Transverse colon (tissue), 4 donors: ENCODE measurements at regions not wholly inside any gene's neighbourhood (a gene's known extent, or its start where the extent isn't known, plus 50 kb on each side); places are given as distances from the start of the nearest gene placed in this dataset.

Source experiments
- DNase-seq: peaks from one replicate; pipeline ENCODE4 v3.0.0-alpha.2; 2019
- H3K27ac ChIP-seq, 4 donors: fragments of 200-600 bp; sonication (generic); 2 replicates each; pipeline ENCODE4 v1.5.1; 2016 to 2018; ENCODE audit warnings: inconsistent platforms in 4 of 4
- H3K27me3 ChIP-seq: fragments of 200-600 bp; sonication (generic); 2 replicates; pipeline ENCODE4 v1.5.1; 2017; ENCODE audit warnings: inconsistent platforms
- H3K36me3 ChIP-seq, 4 donors: fragments of 200-600 bp; sonication (generic); 2 replicates each; pipeline ENCODE4 v1.5.1; 2017 to 2019; ENCODE audit warnings: inconsistent platforms in 4 of 4
- H3K4me1 ChIP-seq, 4 donors: fragments of 200-600 bp; sonication (generic); 2 replicates each; pipeline ENCODE4 v1.5.1; 2017 to 2020; ENCODE audit warnings: inconsistent platforms in 4 of 4
- H3K4me3 ChIP-seq, 4 donors: fragments of 200-600 bp; sonication (generic); 1 replicate in 1 of 4; 2 replicates in 3 of 4; pipeline versions ENCODE4 v1.5.1 to v1.6.1; 2017 to 2019; ENCODE audit warnings: inconsistent platforms in 4 of 4
- H3K9me3 ChIP-seq, 2 donors: fragments of 200-600 bp; sonication (generic); 2 replicates each; pipeline ENCODE4 v1.5.1; 2017 to 2019; ENCODE audit warnings: inconsistent platforms in 2 of 2
- EP300 ChIP-seq: sonication (generic); formaldehyde crosslinking; IDR thresholded peaks from one replicate; pipeline ENCODE4 v1.6.1; 2017; ENCODE audit warnings: antibody characterized with exemption, low read depth
- POLR2A ChIP-seq: fragments of 450-650 bp; IDR thresholded peaks from one replicate; pipeline ENCODE4 v1.6.1; 2016; ENCODE audit warnings: antibody characterized with exemption, mild to moderate bottlenecking, moderate library complexity
- POLR2AphosphoS5 ChIP-seq, 3 donors: sonication (generic); formaldehyde crosslinking; IDR thresholded peaks; one replicate each; pipeline ENCODE4 v1.6.1; 2016; ENCODE audit warnings: antibody characterized with exemption in 3 of 3
- WGBS, 2 donors: methylation state at CpG; one replicate each; pipeline ENCODE4 v1.1.5; 2018; ENCODE audit warnings: low coverage in 1 of 2; 5-methylcytosine and 5-hydroxymethylcytosine counted together
- in situ Hi-C, 4 donors: fragments of 200-750 bp; cut with MboI; loops; one replicate each; pipeline versions ENCODE4 v1.15.0 to v1.15.1; 2017; ENCODE audit warnings: low sequenced_read_pairs in 3 of 4, low pct_ligation_motif_present in 1 of 4, low pct_unique_long_range_greater_than_20kb in 1 of 4
- intact Hi-C: fragments of 100-400 bp; cut with DNase I; formaldehyde crosslinking; loops from one replicate; pipeline ENCODE4 v1.15.1; 2023; ENCODE audit warnings: low total_unique reads
- TF ChIP-seq, protein P1 (sequence below), 5 experiments: fragments of 200-600 bp in 3 of 5; fragments of 450-650 bp in 2 of 5; sonication (generic) in 3 of 5; IDR thresholded peaks; 1 replicate in 2 of 5; 2 replicates in 3 of 5; pipeline ENCODE4 v1.5.1; 2016 to 2017; ENCODE audit warnings: antibody characterized with exemption in 5 of 5, inconsistent platforms in 3 of 5, mild to moderate bottlenecking in 2 of 5, moderate library complexity in 1 of 5

DNA sequence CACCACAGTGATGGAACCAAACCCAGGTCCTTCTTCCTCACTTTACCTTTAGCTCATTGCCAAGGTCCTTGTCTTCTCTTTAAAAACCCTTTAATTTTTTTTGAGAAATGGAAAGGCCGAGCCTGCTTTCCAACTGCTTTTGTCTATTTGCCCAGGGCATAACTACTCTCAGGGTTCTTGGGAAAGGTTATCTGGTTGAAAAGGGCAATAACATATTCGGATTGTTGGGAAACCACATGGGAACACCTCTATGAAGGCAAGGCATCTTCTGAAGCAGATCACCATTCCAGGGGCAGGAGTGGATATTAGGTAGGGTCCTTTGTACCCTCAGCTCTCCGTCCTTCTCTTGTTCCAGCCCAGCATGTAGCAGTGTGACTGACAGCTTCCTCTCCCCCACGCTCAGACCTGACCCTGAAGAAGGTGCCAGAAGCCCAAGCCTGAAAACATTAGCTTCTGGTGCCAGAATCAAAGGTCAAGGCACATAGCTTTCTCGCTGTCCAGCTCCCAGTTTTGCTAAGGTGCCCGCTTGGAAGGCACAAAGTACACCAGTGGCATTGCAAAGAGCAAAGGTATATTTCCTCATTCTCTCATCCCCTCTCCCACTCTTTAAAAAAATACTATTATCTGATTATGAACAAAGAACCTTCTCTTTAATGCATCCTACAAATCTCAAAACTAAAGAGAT, 123.2 kb upstream of the LINC00305 start:
- DNase-seq, result no peak
- TF ChIP-seq POLR2AphosphoS5 (IDR thresholded peaks at IDR 0.05) (no peak), EP300 (no peak), POLR2A (no peak)
- TF ChIP-seq, protein P1, sequence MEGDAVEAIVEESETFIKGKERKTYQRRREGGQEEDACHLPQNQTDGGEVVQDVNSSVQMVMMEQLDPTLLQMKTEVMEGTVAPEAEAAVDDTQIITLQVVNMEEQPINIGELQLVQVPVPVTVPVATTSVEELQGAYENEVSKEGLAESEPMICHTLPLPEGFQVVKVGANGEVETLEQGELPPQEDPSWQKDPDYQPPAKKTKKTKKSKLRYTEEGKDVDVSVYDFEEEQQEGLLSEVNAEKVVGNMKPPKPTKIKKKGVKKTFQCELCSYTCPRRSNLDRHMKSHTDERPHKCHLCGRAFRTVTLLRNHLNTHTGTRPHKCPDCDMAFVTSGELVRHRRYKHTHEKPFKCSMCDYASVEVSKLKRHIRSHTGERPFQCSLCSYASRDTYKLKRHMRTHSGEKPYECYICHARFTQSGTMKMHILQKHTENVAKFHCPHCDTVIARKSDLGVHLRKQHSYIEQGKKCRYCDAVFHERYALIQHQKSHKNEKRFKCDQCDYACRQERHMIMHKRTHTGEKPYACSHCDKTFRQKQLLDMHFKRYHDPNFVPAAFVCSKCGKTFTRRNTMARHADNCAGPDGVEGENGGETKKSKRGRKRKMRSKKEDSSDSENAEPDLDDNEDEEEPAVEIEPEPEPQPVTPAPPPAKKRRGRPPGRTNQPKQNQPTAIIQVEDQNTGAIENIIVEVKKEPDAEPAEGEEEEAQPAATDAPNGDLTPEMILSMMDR (IDR thresholded peaks at IDR 0.05), result no peak

DNA sequence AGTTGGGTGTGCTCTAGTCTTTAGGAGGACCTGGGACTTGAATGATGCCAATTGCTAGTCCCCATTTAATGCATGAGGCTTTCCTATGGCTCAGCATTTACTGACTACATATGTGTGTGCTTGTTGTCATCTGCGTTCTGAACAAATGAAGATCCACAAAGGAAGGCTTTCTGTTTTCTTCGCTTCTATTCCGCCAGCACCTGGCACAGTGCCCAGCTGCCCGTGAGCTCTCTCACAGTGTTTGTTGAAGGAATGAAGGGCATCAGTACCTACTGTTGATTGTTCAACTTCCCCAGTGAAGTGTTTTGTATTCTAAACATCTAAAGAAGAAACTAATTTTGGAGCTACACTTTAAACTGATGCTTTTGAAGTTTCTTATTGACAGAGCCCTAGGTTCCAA, 122.4 kb upstream of the LINC00305 start:
- Histone ChIP-seq H3K27me3 (no peaks in the 10 kb centered on the region), H3K27ac (no peak overlapping the region), H3K4me1 (no peaks in the 10 kb centered on the region), H3K4me3 (no peak overlapping the region), H3K36me3 (no peaks in the 10 kb centered on the region), H3K9me3 (no peaks in the 10 kb centered on the region)
- in situ Hi-C loops (no loop called here), intact Hi-C loops (no loop called here)
- DNase-seq, result no peak
- TF ChIP-seq POLR2A (no peak), POLR2AphosphoS5 (IDR thresholded peaks at IDR 0.05) (no peak), EP300 (no peak)
- TF ChIP-seq, protein P1 (IDR thresholded peaks at IDR 0.05), result no peak
- 12 to 39% methylated on average over 3 to 4 of the region's 4 CpGs for WGBS, 2 donors

More for the DNA sequence above, 123.2 kb upstream of the LINC00305 start:
- intact Hi-C loops (no loop called here), in situ Hi-C loops (no loop called here)
- Histone ChIP-seq H3K27ac (no peak overlapping the region), H3K9me3 (no peaks in the 10 kb centered on the region), H3K36me3 (no peaks in the 10 kb centered on the region), H3K27me3 (no peaks in the 10 kb centered on the region), H3K4me3 (no peak overlapping the region), H3K4me1 (no peaks in the 10 kb centered on the region)
- WGBS, 2 donors, result 72 to 89% methylated on average over 6 of the region's 6 CpGs

DNA sequence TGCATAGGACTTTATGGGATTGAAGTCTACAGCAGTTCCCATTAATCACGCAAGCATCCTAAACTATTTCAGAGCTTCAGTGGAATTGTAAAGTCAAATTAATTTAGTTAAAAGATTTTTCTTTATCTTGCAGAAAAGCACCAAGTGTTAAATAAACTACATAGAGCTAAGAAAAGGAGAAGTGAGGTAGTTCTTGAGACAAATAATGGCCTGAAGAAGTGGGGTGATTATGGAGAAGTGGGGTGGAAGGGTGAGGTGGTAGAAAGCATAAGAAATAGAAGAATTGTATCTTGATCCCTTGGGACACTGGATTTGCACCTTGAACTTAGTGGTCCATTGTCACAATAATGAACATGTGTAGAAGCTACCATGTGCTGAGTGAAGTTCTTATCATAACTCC, 121.7 kb upstream of the LINC00305 start:
- intact Hi-C loops (no loop called here), in situ Hi-C loops (no loop called here)
- H3K9me3 ChIP-seq, result no peaks in the 10 kb centered on the region
- H3K4me1 ChIP-seq, result no peaks in the 10 kb centered on the region
- no peak overlapping the region for H3K4me3 ChIP-seq
- no peak for DNase-seq
- H3K27ac ChIP-seq, result no peak overlapping the region
- H3K27me3 ChIP-seq, result no peaks in the 10 kb centered on the region
- TF ChIP-seq POLR2A (no peak), EP300 (no peak), POLR2AphosphoS5 (IDR thresholded peaks at IDR 0.05) (no peak)
- TF ChIP-seq, protein P1 (IDR thresholded peaks at IDR 0.05), result no peak
- 75 to 89% methylated on average over 1 of the region's 1 CpG for WGBS, 2 donors
- H3K36me3 ChIP-seq, result no peaks in the 10 kb centered on the region

DNA sequence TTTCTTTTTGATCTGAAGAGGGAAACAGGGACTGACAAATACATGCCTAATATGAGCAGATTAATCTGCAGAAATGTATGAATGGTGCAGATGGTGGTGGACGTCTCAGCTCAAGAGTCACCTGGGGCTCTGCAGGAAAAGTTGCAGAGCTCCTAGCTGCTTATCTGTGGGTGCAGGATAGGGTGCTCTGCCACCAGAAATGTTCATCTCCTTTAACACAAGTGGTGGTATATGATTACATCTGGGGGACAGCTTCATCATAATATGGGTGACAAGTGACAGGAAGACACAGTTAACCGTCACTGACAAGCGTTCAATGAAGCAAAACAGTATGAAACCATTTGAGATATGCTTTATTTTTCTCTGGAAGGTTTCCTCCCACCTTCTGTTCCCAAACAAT, 121.2 kb upstream of the LINC00305 start:
- Histone ChIP-seq H3K4me1 (no peaks in the 10 kb centered on the region), H3K9me3 (no peaks in the 10 kb centered on the region), H3K36me3 (no peaks in the 10 kb centered on the region), H3K27ac (no peak overlapping the region), H3K27me3 (no peaks in the 10 kb centered on the region), H3K4me3 (no peak overlapping the region)
- DNase-seq, result no peak
- in situ Hi-C loops, result no loop called here
- 69 to 79% methylated on average over 3 of the region's 3 CpGs for WGBS, 2 donors
- TF ChIP-seq EP300 (no peak), POLR2AphosphoS5 (IDR thresholded peaks at IDR 0.05) (no peak), POLR2A (no peak)
- TF ChIP-seq, protein P1 (IDR thresholded peaks at IDR 0.05), result no peak
- intact Hi-C loops, result no loop called here
